ENCODE measurements at regions not wholly inside any gene's neighbourhood (a gene's known extent, or its start where the extent isn't known, plus 50 kb on each side); places are given as distances from the start of the nearest gene placed in this dataset.

GRCh38 chr6:115221198-115221597, 839.5 kb downstream of the FRK start:
- Histone ChIP-seq H3K27ac (no peak overlapping the region), H3K4me2 (no peak overlapping the region), H3K9me3 (no peaks in the 10 kb centered on the region), H3K4me1 (no peaks in the 10 kb centered on the region), H3K4me3 (no peak overlapping the region)
- ATAC-seq: no peak
- POLR2A ChIA-PET: no interaction called here
- FAIRE-seq: no peak
- WGBS (ENCODE audit: missing lambda C conversion rate): 37% methylated on average over 1 of the region's 1 CpG
- TF ChIP-seq FOSB (CRISPR knock-in tag; IDR thresholded peaks at IDR 0.05): no peak
- TF ChIP-seq ELK1 (IDR thresholded peaks at IDR 0.05; ENCODE audit: low read depth, low read length): no peak
- TF ChIP-seq SREBF2 (IDR thresholded peaks at IDR 0.05): no peak
- no peak for TF ChIP-seq NR3C1 (IDR thresholded peaks at IDR 0.05)
- CTCF ChIA-PET: no interaction called here
- no peak for DNase-seq (ENCODE audit: low read depth in 1 of 2, low spot score in 1 of 2)

- DNase-seq (ENCODE audit: low read depth in 1 of 2, low spot score in 1 of 2): no peak
- CTCF ChIA-PET: no interaction called here
- no peaks in the 10 kb centered on the region for H3K4me1 ChIP-seq
- no peak overlapping the region for H3K27ac ChIP-seq
- no peak overlapping the region for H3K4me3 ChIP-seq
- no peaks in the 10 kb centered on the region for H3K9me3 ChIP-seq
- ATAC-seq: no peak
- no peak for FAIRE-seq
- POLR2A ChIA-PET: no interaction called here
- TF ChIP-seq MAFK (IDR thresholded peaks at IDR 0.05; ENCODE audit: partially characterized antibody) (peak; percentile 75), RCOR1 (IDR thresholded peaks at IDR 0.05; ENCODE audit: low read depth, low read length) (no peak), FOXS1 (CRISPR knock-in tag; IDR thresholded peaks at IDR 0.05) (no peak)
- no peak overlapping the region for H3K4me2 ChIP-seq
Observed at GRCh38 chr6:115220551-115221159, 840.0 kb downstream of the FRK start.

GRCh38 chr6:115219645-115220044, 841.0 kb downstream of the FRK start:
- no peak for TF ChIP-seq RCOR1 (IDR thresholded peaks at IDR 0.05; ENCODE audit: low read depth, low read length)
- TF ChIP-seq, protein P1, sequence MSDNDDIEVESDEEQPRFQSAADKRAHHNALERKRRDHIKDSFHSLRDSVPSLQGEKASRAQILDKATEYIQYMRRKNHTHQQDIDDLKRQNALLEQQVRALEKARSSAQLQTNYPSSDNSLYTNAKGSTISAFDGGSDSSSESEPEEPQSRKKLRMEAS (IDR thresholded peaks at IDR 0.05): no peak
- TF ChIP-seq BCL3 (IDR thresholded peaks at IDR 0.05): no peak
- no peak for TF ChIP-seq EHMT2 (IDR thresholded peaks at IDR 0.05; ENCODE audit: low read depth)
- no peak for TF ChIP-seq SREBF2 (IDR thresholded peaks at IDR 0.05)
- no peak for TF ChIP-seq EHF (CRISPR knock-in tag; IDR thresholded peaks at IDR 0.05)
- TF ChIP-seq HDAC2 (IDR thresholded peaks at IDR 0.05): no peak
- TF ChIP-seq, protein P2, sequence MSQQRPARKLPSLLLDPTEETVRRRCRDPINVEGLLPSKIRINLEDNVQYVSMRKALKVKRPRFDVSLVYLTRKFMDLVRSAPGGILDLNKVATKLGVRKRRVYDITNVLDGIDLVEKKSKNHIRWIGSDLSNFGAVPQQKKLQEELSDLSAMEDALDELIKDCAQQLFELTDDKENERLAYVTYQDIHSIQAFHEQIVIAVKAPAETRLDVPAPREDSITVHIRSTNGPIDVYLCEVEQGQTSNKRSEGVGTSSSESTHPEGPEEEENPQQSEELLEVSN (IDR thresholded peaks at IDR 0.05; ENCODE audit: borderline replicate concordance, low read depth): no peak
- TF ChIP-seq KDM5A (IDR thresholded peaks at IDR 0.05): no peak
- no peak for TF ChIP-seq JUN (IDR thresholded peaks at IDR 0.05)
- no peak for TF ChIP-seq NR3C1 (IDR thresholded peaks at IDR 0.05)
- no peak overlapping the region for H3K4me2 ChIP-seq
- FAIRE-seq: no peak

GRCh38 chr6:115216835-115217234, 843.9 kb downstream of the FRK start:
- no peak for FAIRE-seq
- H3K4me1 ChIP-seq: no peaks in the 10 kb centered on the region
- H3K9me3 ChIP-seq: no peaks in the 10 kb centered on the region
- ChIA-PET POLR2A (no interaction called here), CTCF (no interaction called here)
- 16% methylated on average over 5 of the region's 5 CpGs for WGBS (ENCODE audit: missing lambda C conversion rate)
- DNase-seq (ENCODE audit: low read depth in 1 of 2, low spot score in 1 of 2): no peak
- H3K4me2 ChIP-seq: no peak overlapping the region
- ATAC-seq: no peak
- no peak overlapping the region for H3K4me3 ChIP-seq
- H3K27ac ChIP-seq: no peak overlapping the region
- TF ChIP-seq, protein P3, sequence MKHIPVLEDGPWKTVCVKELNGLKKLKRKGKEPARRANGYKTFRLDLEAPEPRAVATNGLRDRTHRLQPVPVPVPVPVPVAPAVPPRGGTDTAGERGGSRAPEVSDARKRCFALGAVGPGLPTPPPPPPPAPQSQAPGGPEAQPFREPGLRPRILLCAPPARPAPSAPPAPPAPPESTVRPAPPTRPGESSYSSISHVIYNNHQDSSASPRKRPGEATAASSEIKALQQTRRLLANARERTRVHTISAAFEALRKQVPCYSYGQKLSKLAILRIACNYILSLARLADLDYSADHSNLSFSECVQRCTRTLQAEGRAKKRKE (CRISPR knock-in tag; IDR thresholded peaks at IDR 0.05; ENCODE audit: low read depth): no peak
- TF ChIP-seq HDAC2 (IDR thresholded peaks at IDR 0.05) (no peak), NR3C1 (IDR thresholded peaks at IDR 0.05) (no peak), JUNB (IDR thresholded peaks at IDR 0.05) (no peak), CHD4 (IDR thresholded peaks at IDR 0.05; ENCODE audit: borderline replicate concordance) (no peak), MYC (IDR thresholded peaks at IDR 0.05; ENCODE audit: borderline replicate concordance, low read length) (no peak), TP53 (CRISPR knock-in tag; IDR thresholded peaks at IDR 0.05) (no peak), FOSL2 (IDR thresholded peaks at IDR 0.05) (no peak), FOSL2 (CRISPR knock-in tag; IDR thresholded peaks at IDR 0.05) (no peak), GATA3 (IDR thresholded peaks at IDR 0.05; ENCODE audit: borderline replicate concordance) (no peak), NPAS2 (CRISPR knock-in tag; IDR thresholded peaks at IDR 0.05; ENCODE audit: borderline replicate concordance) (no peak), KDM1A (IDR thresholded peaks at IDR 0.05; ENCODE audit: low read depth) (no peak), HMGXB4 (CRISPR knock-in tag; IDR thresholded peaks at IDR 0.05; ENCODE audit: borderline replicate concordance) (no peak), BHLHE40 (IDR thresholded peaks at IDR 0.05; ENCODE audit: low read depth, low read length) (no peak), CBX8 (IDR thresholded peaks at IDR 0.05) (no peak)
- TF ChIP-seq, protein P1 (IDR thresholded peaks at IDR 0.05): no peak

More at GRCh38 chr6:115219645-115220044, 841.0 kb downstream of the FRK start:
- ATAC-seq (no peak), DNase-seq (ENCODE audit: low read depth in 1 of 2, low spot score in 1 of 2) (no peak)
- Histone ChIP-seq H3K4me3 (no peak overlapping the region), H3K9me3 (no peaks in the 10 kb centered on the region), H3K4me1 (no peaks in the 10 kb centered on the region), H3K27ac (no peak overlapping the region)
- POLR2A ChIA-PET: no interaction called here
- CTCF ChIA-PET: no interaction called here
